B cell (primary cell): ENCODE measurements at regions not wholly inside any gene's neighbourhood (a gene's known extent, or its start where the extent isn't known, plus 50 kb on each side); places are given as distances from the start of the nearest gene placed in this dataset.

Experiments
- ATAC-seq: fragments of 200-7000 bp; cut with Tn5 transposase; one replicate; pipeline ENCODE4 v1.10.0; 2021; ENCODE audit warnings: low read depth, mild to moderate bottlenecking, moderate number of reproducible peaks, moderate library complexity
- CTCF ChIA-PET: fragments of 350-600 bp; sonication (Branson Sonifier 250); formaldehyde crosslinking; loops from one replicate; lab custom pipeline; 2021; ENCODE audit warnings: antibody characterized with exemption, inconsistent platforms; lab: Charles Lee
- POLR2A ChIA-PET: fragments of 350-600 bp; sonication (Branson Sonifier 250); formaldehyde crosslinking; loops from one replicate; lab custom pipeline; 2021; ENCODE audit warnings: antibody characterized with exemption; lab: Charles Lee
- DNase-seq: peaks from one replicate; pipeline ENCODE4 v3.0.0; 2013
- H2AFZ ChIP-seq: 2 replicates; pipeline ENCODE4 v1.6.1; 2012; ENCODE audit warnings: mild to moderate bottlenecking, low read depth, low read length; ENCODE audit not compliant: insufficient read depth, poor library complexity, severe bottlenecking
- H3K27ac ChIP-seq, 2 donors: 1 replicate in 1 of 2; 2 replicates in 1 of 2; pipeline ENCODE4 v1.5.1; 2012 to 2013; ENCODE audit warnings: low read length in 2 of 2, mild to moderate bottlenecking in 2 of 2, moderate library complexity in 1 of 2
- H3K27me3 ChIP-seq, 4 experiments: fragments of 200-600 bp in 1 of 4; sonication (generic) in 1 of 4; replicated peaks in 1 of 4; 1 replicate in 2 of 4; 2 replicates in 2 of 4; pipeline versions ENCODE4 v1.6.1 to v1.7.0; 2013 to 2016; ENCODE audit warnings: low read length in 3 of 4, mild to moderate bottlenecking in 2 of 4, mixed read lengths in 1 of 4, moderate library complexity in 1 of 4; ENCODE audit not compliant: insufficient read depth in 4 of 4, control insufficient read depth in 3 of 4; ENCODE audit errors: control extremely low read depth in 1 of 4
- H3K36me3 ChIP-seq, 2 experiments: replicated peaks in 1 of 2; 1 replicate in 1 of 2; 2 replicates in 1 of 2; pipeline versions ENCODE4 v1.6.1 to v1.7.1; 2013; ENCODE audit warnings: low read length in 1 of 2; ENCODE audit not compliant: insufficient read depth in 2 of 2, control insufficient read depth in 1 of 2; ENCODE audit errors: control extremely low read depth in 1 of 2, extremely low read depth in 1 of 2
- H3K4me1 ChIP-seq, 2 donors: fragments of 200-600 bp in 1 of 2; sonication (generic) in 1 of 2; 1 replicate in 1 of 2; 2 replicates in 1 of 2; pipeline versions ENCODE4 v1.5.1 to v1.6.1; 2013 to 2017; ENCODE audit warnings: low read length in 2 of 2; ENCODE audit not compliant: control insufficient read depth in 2 of 2, insufficient read depth in 2 of 2
- H3K4me2 ChIP-seq: replicated peaks from 2 replicates; pipeline ENCODE3; 2012; ENCODE audit warnings: mild to moderate bottlenecking, low read depth, low read length; ENCODE audit not compliant: poor library complexity, severe bottlenecking
- H3K4me3 ChIP-seq, 5 experiments: fragments of 200-600 bp in 1 of 5; sonication (generic) in 1 of 5; 1 replicate in 3 of 5; 2 replicates in 2 of 5; pipeline versions ENCODE4 v1.5.1 to v1.7.0; 2011 to 2016; ENCODE audit warnings: low read length in 4 of 5, mild to moderate bottlenecking in 4 of 5, low read depth in 2 of 5, control low read depth in 1 of 5, moderate library complexity in 1 of 5; ENCODE audit not compliant: insufficient read depth in 1 of 5; ENCODE audit errors: control extremely low read depth in 1 of 5, extremely low read depth in 1 of 5
- H3K79me2 ChIP-seq: fragments of 200-600 bp; sonication (generic); one replicate; pipeline ENCODE4 v1.6.0; 2016; ENCODE audit warnings: low read length; ENCODE audit not compliant: control insufficient read depth, insufficient read depth
- H3K9ac ChIP-seq: fragments of 200-600 bp; sonication (generic); 2 replicates; pipeline ENCODE4 v1.6.1; 2017; ENCODE audit warnings: mild to moderate bottlenecking, low read length, moderate library complexity
- H3K9me3 ChIP-seq, 3 donors: one replicate each; pipeline versions ENCODE4 v1.6.1 to v1.7.1; 2013; ENCODE audit warnings: low read length in 2 of 3; ENCODE audit not compliant: control insufficient read depth in 2 of 3, insufficient read depth in 1 of 3; ENCODE audit errors: control extremely low read depth in 1 of 3
- H4K20me1 ChIP-seq: 2 replicates; pipeline ENCODE4 v1.6.0; 2012; ENCODE audit warnings: mild to moderate bottlenecking, low read length; ENCODE audit not compliant: insufficient read depth, control insufficient read depth, poor library complexity, severe bottlenecking
- H3K27ac Mint-ChIP-seq: one replicate; pipeline ENCODE4 v1.8.0; 2021; ENCODE audit warnings: mixed read lengths
- H3K27me3 Mint-ChIP-seq: one replicate; pipeline ENCODE4 v1.8.0; 2021; ENCODE audit warnings: mixed read lengths
- H3K4me1 Mint-ChIP-seq: one replicate; pipeline ENCODE4 v1.8.0; 2021; ENCODE audit warnings: mixed read lengths
- H3K4me3 Mint-ChIP-seq: one replicate; pipeline ENCODE4 v1.8.0; 2021; ENCODE audit warnings: mixed read lengths
- H3K9me3 Mint-ChIP-seq: one replicate; pipeline ENCODE4 v1.8.0; 2022; ENCODE audit warnings: mixed read lengths; ENCODE audit not compliant: insufficient read depth
- CTCF ChIP-seq: fragments of 200-600 bp; IDR thresholded peaks from one replicate; pipeline ENCODE4 v1.8.0; 2022; ENCODE audit warnings: antibody characterized with exemption, mild to moderate bottlenecking
- EZH2 ChIP-seq: IDR thresholded peaks from 2 replicates; pipeline ENCODE4 v1.6.1; 2012; ENCODE audit warnings: borderline replicate concordance, low read depth, mild to moderate bottlenecking, moderate library complexity, low read length; ENCODE audit not compliant: insufficient read depth, poor library complexity, severe bottlenecking
- WGBS: methylation state at CpG from one replicate; pipeline ENCODE4 v1.1.5; 2013; ENCODE audit warnings: missing lambda C conversion rate; ENCODE audit not compliant: insufficient coverage; 5-methylcytosine and 5-hydroxymethylcytosine counted together
- intact Hi-C: fragments of 100-400 bp; cut with micrococcal nuclease; formaldehyde crosslinking; loops from one replicate; pipeline ENCODE4 v1.10.0; 2022

- no peak for TF ChIP-seq EZH2
- no peak for TF ChIP-seq CTCF
- DNase-seq (no peak), ATAC-seq (no peak)
- no peak overlapping the region for H3K27ac Mint-ChIP-seq
- Histone ChIP-seq H3K9me3 (peaks cover 0 to 7% (median 3%) of the 10 kb centered on the region in 3 donors), H3K36me3 (no peaks in the 10 kb centered on the region), H4K20me1 (no peaks in the 10 kb centered on the region), H3K79me2 (no peaks in the 10 kb centered on the region), H3K4me2 (no peak overlapping the region), H3K4me3 (no peak overlapping the region), H3K27ac (no peak overlapping the region), H2AFZ (no peak overlapping the region), H3K9ac (no peak overlapping the region), H3K4me1 (no peaks in the 10 kb centered on the region), H3K27me3 (no peaks in the 10 kb centered on the region)
- peaks cover 8% of the 10 kb centered on the region for H3K9me3 Mint-ChIP-seq
- H3K27me3 Mint-ChIP-seq = no peaks in the 10 kb centered on the region
- WGBS = 89% methylated on average over 3 of the region's 4 CpGs
- intact Hi-C loops = no loop called here
- CTCF ChIA-PET = no interaction called here
- POLR2A ChIA-PET = no interaction called here
- H3K4me3 Mint-ChIP-seq = no peak overlapping the region
- H3K4me1 Mint-ChIP-seq = no peaks in the 10 kb centered on the region
Observed at GRCh38 chr13:64808704-64809103, 2421.4 kb downstream of the PCDH9 start.

GRCh38 chr13:64801768-64802167 lies 2428.4 kb downstream of the PCDH9 start:
- Mint-ChIP-seq H3K9me3 (no peaks in the 10 kb centered on the region), H3K4me1 (no peaks in the 10 kb centered on the region), H3K4me3 (no peak overlapping the region), H3K27ac (no peak overlapping the region), H3K27me3 (no peaks in the 10 kb centered on the region)
- Histone ChIP-seq H3K4me2 (no peak overlapping the region), H3K4me1 (no peaks in the 10 kb centered on the region), H3K79me2 (no peaks in the 10 kb centered on the region), H4K20me1 (no peaks in the 10 kb centered on the region), H3K9ac (no peak overlapping the region), H2AFZ (no peak overlapping the region), H3K36me3 (no peaks in the 10 kb centered on the region), H3K27ac (no peak overlapping the region), H3K9me3 (no peaks in the 10 kb centered on the region), H3K4me3 (no peak overlapping the region), H3K27me3 (no peaks in the 10 kb centered on the region)
- ATAC-seq = no peak
- CTCF ChIA-PET = no interaction called here
- no peak for DNase-seq
- POLR2A ChIA-PET = no interaction called here
- TF ChIP-seq CTCF (no peak), EZH2 (no peak)
- 80% methylated on average over 1 of the region's 4 CpGs for WGBS
- intact Hi-C loops = no loop called here
